ENCODE measurements at regions not wholly inside any gene's neighbourhood (a gene's known extent, or its start where the extent isn't known, plus 50 kb on each side); places are given as distances from the start of the nearest gene placed in this dataset.

DNA sequence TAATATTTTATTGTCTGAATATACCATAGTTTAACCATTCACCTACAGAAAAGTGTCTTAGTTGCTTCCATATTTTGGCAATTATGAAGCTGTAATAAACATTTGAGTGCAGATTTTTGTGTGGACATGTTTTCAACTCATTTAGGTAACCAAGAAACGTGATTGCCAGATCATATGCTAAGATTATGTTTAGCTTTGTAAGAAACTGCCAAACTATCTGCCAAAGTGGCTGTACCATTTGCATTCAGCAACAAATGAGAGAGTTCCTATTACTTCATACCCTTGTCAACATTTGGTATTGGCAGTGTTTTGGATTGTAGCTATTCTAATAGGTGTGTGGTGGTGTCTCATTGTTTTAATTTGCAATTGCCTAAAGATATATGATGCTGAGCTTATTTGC, 233.5 kb downstream of the TMEM26 start:
- TF ChIP-seq CTCF (conservative IDR thresholded peaks at IDR 0.05 in 1 of 2, IDR thresholded peaks at IDR 0.05 in 1 of 2; ENCODE audit: low read depth in 1 of 2, low read length in 2 of 2) (no peak), EZH2 (IDR thresholded peaks at IDR 0.05; ENCODE audit: low read length, missing control alignments) (no peak)

Data from fibroblast of lung (primary cell).